GM19455 (cell line): ENCODE measurements at regions not wholly inside any gene's neighbourhood (a gene's known extent, or its start where the extent isn't known, plus 50 kb on each side); places are given as distances from the start of the nearest gene placed in this dataset.

ENCODE experiments used
- ATAC-seq: cut with Tn5 transposase; IDR thresholded peaks from one replicate; pipeline ENCODE4 v1.9.1; 2021; ENCODE audit not compliant: unreplicated experiment

GRCh38 chr7:41058986-41059741 is 643.7 kb downstream of the INHBA start:
- no peak for ATAC-seq

- ATAC-seq, result no peak
Measured at GRCh38 chr7:41054960-41055661, 647.8 kb downstream of the INHBA start.

GRCh38 chr7:41053820-41054219 is 649.1 kb downstream of the INHBA start:
- no peak for ATAC-seq

- no peak for ATAC-seq
Measured at GRCh38 chr7:41052736-41053135, 650.2 kb downstream of the INHBA start.

GRCh38 chr7:41052201-41052600 is 650.7 kb downstream of the INHBA start:
- ATAC-seq, result no peak

GRCh38 chr7:41051535-41051934 is 651.4 kb downstream of the INHBA start:
- no peak for ATAC-seq

- no peak for ATAC-seq
Measured at GRCh38 chr7:41051062-41051461, 651.8 kb downstream of the INHBA start.

- no peak for ATAC-seq
Measured at GRCh38 chr7:41048771-41049170, 654.1 kb downstream of the INHBA start.

GRCh38 chr7:41047789-41048191 is 655.1 kb downstream of the INHBA start:
- no peak for ATAC-seq

- no peak for ATAC-seq
Measured at GRCh38 chr7:41047211-41047610, 655.7 kb downstream of the INHBA start.

GRCh38 chr7:41046776-41047175 is 656.1 kb downstream of the INHBA start:
- no peak for ATAC-seq

GRCh38 chr7:41046221-41046761 is 656.6 kb downstream of the INHBA start:
- no peak for ATAC-seq

- ATAC-seq, result no peak
Measured at GRCh38 chr7:41045556-41046123, 657.2 kb downstream of the INHBA start.

- no peak for ATAC-seq
Measured at GRCh38 chr7:41039981-41040380, 662.9 kb downstream of the INHBA start.

- no peak for ATAC-seq
Measured at GRCh38 chr7:41039386-41039953, 663.4 kb downstream of the INHBA start.

GRCh38 chr7:41038211-41038610 is 664.7 kb downstream of the INHBA start:
- ATAC-seq, result no peak

GRCh38 chr7:41037691-41038090 is 665.2 kb downstream of the INHBA start:
- no peak for ATAC-seq

GRCh38 chr7:41035794-41036193 is 667.1 kb downstream of the INHBA start:
- ATAC-seq, result no peak

GRCh38 chr7:41033500-41033899 is 669.4 kb downstream of the INHBA start:
- no peak for ATAC-seq

GRCh38 chr7:41030673-41031072 is 672.2 kb downstream of the INHBA start:
- no peak for ATAC-seq

- no peak for ATAC-seq
Measured at GRCh38 chr7:41029072-41029499, 673.8 kb downstream of the INHBA start.

- no peak for ATAC-seq
Measured at GRCh38 chr7:41028580-41028979, 674.3 kb downstream of the INHBA start.
